Activated CD4-positive, alpha-beta T cell treated with anti-CD3 and anti-CD28 coated beads, Interleukin-2, amount 10 ng/mL, durations not matched to agents 24 days and 14 days (primary cell): ENCODE measurements at regions not wholly inside any gene's neighbourhood (a gene's known extent, or its start where the extent isn't known, plus 50 kb on each side); places are given as distances from the start of the nearest gene placed in this dataset.

Experiments used
- DNase-seq: peaks from one replicate; pipeline ENCODE4 v3.0.0; 2022
- H3K27ac Mint-ChIP-seq: one replicate; pipeline ENCODE4 v1.8.0; 2022; ENCODE audit warnings: mild to moderate bottlenecking, mixed read lengths
- H3K27me3 Mint-ChIP-seq: one replicate; pipeline ENCODE4 v1.8.0; 2022; ENCODE audit warnings: mixed read lengths
- H3K36me3 Mint-ChIP-seq: one replicate; pipeline ENCODE4 v1.8.0; 2022; ENCODE audit warnings: low read depth, mild to moderate bottlenecking, mixed read lengths
- H3K4me1 Mint-ChIP-seq: one replicate; pipeline ENCODE4 v1.8.0; 2021; ENCODE audit warnings: mixed read lengths
- H3K4me3 Mint-ChIP-seq: one replicate; pipeline ENCODE4 v1.8.0; 2022; ENCODE audit warnings: mild to moderate bottlenecking, moderate library complexity, mixed read lengths
- H3K9me3 Mint-ChIP-seq: one replicate; pipeline ENCODE4 v1.8.0; 2021; ENCODE audit warnings: mixed read lengths
- intact Hi-C: fragments of 100-400 bp; cut with micrococcal nuclease; formaldehyde crosslinking; loops from one replicate; pipeline ENCODE4 v1.15.1; 2023

- Mint-ChIP-seq H3K27ac (no peak overlapping the region), H3K9me3 (no peaks in the 10 kb centered on the region), H3K4me3 (no peak overlapping the region), H3K4me1 (peaks cover 2% of the 10 kb centered on the region), H3K27me3 (no peaks in the 10 kb centered on the region), H3K36me3 (no peaks in the 10 kb centered on the region)
- no peak for DNase-seq
- intact Hi-C loops = no loop called here
Measured at GRCh38 chr7:34327681-34328080, 330.3 kb upstream of the NPSR1 start.

DNA sequence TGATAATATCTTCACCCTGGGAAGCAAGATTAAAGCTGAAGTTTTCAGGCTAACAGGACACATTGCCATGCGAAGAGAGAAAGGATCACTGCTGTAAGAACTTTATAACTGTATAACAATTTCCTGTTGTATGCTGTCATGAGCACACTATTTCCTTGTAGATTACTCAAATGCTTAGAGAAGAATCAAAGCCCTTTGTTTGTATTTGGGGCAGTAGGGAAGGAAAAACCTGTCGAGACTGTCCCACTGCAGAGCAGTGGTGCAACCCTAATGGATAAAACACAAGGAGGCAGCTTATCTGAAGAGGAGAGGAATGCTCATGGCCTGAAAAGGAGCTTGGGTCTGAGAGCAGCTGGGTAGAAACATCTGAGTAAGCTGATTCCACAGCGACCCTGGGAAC, 327.7 kb upstream of the NPSR1 start:
- Mint-ChIP-seq H3K27me3 (no peaks in the 10 kb centered on the region), H3K36me3 (no peaks in the 10 kb centered on the region), H3K9me3 (no peaks in the 10 kb centered on the region), H3K4me3 (no peak overlapping the region), H3K27ac (no peak overlapping the region), H3K4me1 (no peaks in the 10 kb centered on the region)
- DNase-seq = no peak
- intact Hi-C loops = no loop called here

DNA sequence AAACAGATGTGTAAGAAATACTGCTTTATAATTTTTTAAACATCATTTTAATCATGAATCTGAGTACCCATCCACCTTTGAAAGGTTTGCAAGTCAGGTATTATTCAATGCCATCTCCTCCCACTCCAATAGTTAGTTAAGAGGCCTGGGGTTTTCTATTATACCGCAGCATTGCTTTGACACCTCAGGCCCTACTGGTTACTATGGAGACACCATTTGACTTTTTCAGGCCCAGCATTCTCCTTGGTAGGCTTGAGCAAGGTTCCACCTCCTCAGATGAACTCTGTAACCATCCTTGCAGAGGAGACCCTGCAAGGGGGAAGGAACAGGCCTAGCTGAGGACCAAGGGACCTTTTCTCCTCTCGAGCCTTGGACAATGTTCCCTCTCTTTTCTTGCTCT, 326.9 kb upstream of the NPSR1 start:
- Mint-ChIP-seq H3K4me3 (no peak overlapping the region), H3K36me3 (no peaks in the 10 kb centered on the region), H3K27ac (no peak overlapping the region), H3K9me3 (no peaks in the 10 kb centered on the region), H3K4me1 (no peaks in the 10 kb centered on the region), H3K27me3 (no peaks in the 10 kb centered on the region)
- DNase-seq = no peak
- intact Hi-C loops = no loop called here

DNA sequence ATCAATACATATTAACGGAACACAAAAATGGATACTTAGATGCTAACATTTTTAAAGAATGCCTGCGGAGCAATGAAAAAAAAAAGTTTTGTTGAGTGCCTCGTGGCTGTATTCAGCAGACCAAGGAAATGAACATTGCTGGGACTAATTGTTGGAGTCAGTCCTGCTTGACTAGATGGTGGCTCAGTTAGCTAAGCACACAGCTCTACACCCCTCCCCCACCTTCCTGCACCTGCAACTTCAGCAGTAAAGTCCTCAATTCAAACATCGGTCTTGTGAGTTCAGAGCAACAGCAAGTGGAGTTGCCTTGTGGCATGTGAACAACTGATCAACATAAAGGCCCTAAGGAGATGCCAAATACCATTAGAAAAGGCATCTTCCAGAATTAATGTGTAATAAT, 326.0 kb upstream of the NPSR1 start:
- intact Hi-C loops = no loop called here
- DNase-seq = no peak
- no peaks in the 10 kb centered on the region for H3K4me1 Mint-ChIP-seq
- H3K27me3 Mint-ChIP-seq = no peaks in the 10 kb centered on the region
- H3K36me3 Mint-ChIP-seq = no peaks in the 10 kb centered on the region
- no peak overlapping the region for H3K4me3 Mint-ChIP-seq
- no peak overlapping the region for H3K27ac Mint-ChIP-seq
- H3K9me3 Mint-ChIP-seq = peaks cover under 1% of the 10 kb centered on the region

GRCh38 chr7:34333184-34333583, 324.8 kb upstream of the NPSR1 start:
- peaks cover 5% of the 10 kb centered on the region for H3K9me3 Mint-ChIP-seq
- H3K27me3 Mint-ChIP-seq = no peaks in the 10 kb centered on the region
- no peak overlapping the region for H3K4me3 Mint-ChIP-seq
- no peak overlapping the region for H3K27ac Mint-ChIP-seq
- no peaks in the 10 kb centered on the region for H3K4me1 Mint-ChIP-seq
- DNase-seq = no peak
- intact Hi-C loops = no loop called here
- no peaks in the 10 kb centered on the region for H3K36me3 Mint-ChIP-seq

GRCh38 chr7:34333925-34334324, 324.1 kb upstream of the NPSR1 start:
- intact Hi-C loops = no loop called here
- no peaks in the 10 kb centered on the region for H3K36me3 Mint-ChIP-seq
- no peak for DNase-seq
- H3K4me3 Mint-ChIP-seq = no peak overlapping the region
- H3K4me1 Mint-ChIP-seq = no peaks in the 10 kb centered on the region
- H3K9me3 Mint-ChIP-seq = peaks cover 5% of the 10 kb centered on the region
- H3K27ac Mint-ChIP-seq = no peak overlapping the region
- no peaks in the 10 kb centered on the region for H3K27me3 Mint-ChIP-seq

- no peaks in the 10 kb centered on the region for H3K27me3 Mint-ChIP-seq
- no peak overlapping the region for H3K4me3 Mint-ChIP-seq
- no peaks in the 10 kb centered on the region for H3K4me1 Mint-ChIP-seq
- peaks cover 5% of the 10 kb centered on the region for H3K9me3 Mint-ChIP-seq
- DNase-seq = no peak
- no peaks in the 10 kb centered on the region for H3K36me3 Mint-ChIP-seq
- no peak overlapping the region for H3K27ac Mint-ChIP-seq
- intact Hi-C loops = no loop called here
Measured at GRCh38 chr7:34337163-34337562, 320.9 kb upstream of the NPSR1 start.

DNA sequence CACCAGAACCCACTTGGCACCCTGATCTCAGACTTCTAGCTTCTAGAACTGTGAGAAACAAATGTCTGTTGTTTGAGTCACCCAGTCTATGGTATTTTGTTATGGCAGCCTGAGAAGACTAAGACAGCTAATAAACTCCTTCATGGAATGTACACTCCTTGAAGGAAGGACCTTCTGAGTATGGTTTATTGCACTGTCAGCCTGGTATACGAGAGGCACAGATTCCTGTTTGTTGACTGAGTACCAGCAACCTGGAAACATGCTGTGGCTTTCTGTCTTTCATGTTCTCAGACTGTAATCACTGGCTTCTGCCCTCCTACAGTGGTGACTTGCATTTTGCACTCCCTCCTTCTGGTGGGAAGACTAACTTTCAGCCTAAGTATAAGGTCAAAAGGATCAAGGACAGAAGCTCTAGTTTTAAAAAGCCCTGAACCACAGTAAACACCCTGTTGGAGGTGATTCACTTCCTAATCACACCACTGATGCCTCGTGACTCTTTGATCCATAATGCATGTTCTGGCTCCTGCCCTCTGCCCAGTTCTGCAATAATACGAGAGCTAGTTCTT, 319.0 kb upstream of the NPSR1 start:
- Mint-ChIP-seq H3K4me3 (no peak overlapping the region), H3K9me3 (peaks cover 5% of the 10 kb centered on the region), H3K36me3 (no peaks in the 10 kb centered on the region), H3K4me1 (no peaks in the 10 kb centered on the region), H3K27me3 (no peaks in the 10 kb centered on the region), H3K27ac (no peak overlapping the region)
- intact Hi-C loops = no loop called here
- DNase-seq = no peak

DNA sequence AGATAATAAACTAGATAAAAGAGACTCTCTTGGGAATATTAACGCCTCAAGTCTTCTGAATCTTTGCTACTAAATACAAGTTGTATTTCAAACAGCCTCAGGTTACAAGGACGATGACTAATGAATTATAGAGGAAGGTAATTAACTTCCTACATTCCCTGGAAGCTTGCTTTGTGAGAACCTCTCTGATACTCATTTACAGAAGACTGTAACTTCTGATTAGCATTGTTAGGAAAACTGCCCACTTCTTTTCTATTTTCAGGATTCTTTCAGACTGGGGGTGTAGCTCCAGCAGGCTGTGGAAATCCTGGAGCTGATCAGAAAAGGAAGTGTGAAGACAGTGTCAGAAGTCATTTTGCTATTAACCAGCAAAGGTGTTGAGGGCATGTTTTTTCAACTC, 316.7 kb upstream of the NPSR1 start:
- H3K4me3 Mint-ChIP-seq = no peak overlapping the region
- H3K36me3 Mint-ChIP-seq = no peaks in the 10 kb centered on the region
- H3K27ac Mint-ChIP-seq = no peak overlapping the region
- H3K27me3 Mint-ChIP-seq = no peaks in the 10 kb centered on the region
- H3K4me1 Mint-ChIP-seq = no peaks in the 10 kb centered on the region
- DNase-seq = no peak
- intact Hi-C loops = no loop called here
- peaks cover 5% of the 10 kb centered on the region for H3K9me3 Mint-ChIP-seq

DNA sequence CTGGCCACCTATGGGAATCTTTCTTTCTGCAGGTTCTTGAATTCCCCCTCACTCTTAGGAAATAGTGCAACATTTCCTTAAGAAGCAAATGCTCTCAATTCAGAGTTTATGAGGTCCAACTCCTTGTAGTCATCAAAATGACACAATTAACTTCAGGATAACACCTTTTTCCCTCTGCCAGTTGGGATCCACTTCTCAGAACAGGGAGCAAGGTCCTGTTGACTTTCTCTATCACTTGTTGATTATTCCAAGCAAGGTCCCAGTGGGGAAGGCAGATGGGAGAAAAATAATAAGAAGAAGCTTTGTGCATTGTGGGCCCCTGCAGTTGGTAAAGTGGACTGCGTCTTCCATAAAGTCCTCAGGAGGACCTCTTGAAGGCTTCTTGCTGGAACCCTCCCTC, 315.6 kb upstream of the NPSR1 start:
- no peak for DNase-seq
- intact Hi-C loops = no loop called here
- H3K27me3 Mint-ChIP-seq = no peaks in the 10 kb centered on the region
- no peaks in the 10 kb centered on the region for H3K4me1 Mint-ChIP-seq
- no peaks in the 10 kb centered on the region for H3K36me3 Mint-ChIP-seq
- H3K27ac Mint-ChIP-seq = no peak overlapping the region
- H3K9me3 Mint-ChIP-seq = peaks cover under 1% of the 10 kb centered on the region
- no peak overlapping the region for H3K4me3 Mint-ChIP-seq

GRCh38 chr7:34343667-34344066, 314.4 kb upstream of the NPSR1 start:
- Mint-ChIP-seq H3K9me3 (no peaks in the 10 kb centered on the region), H3K4me3 (no peak overlapping the region), H3K36me3 (no peaks in the 10 kb centered on the region), H3K4me1 (no peaks in the 10 kb centered on the region), H3K27me3 (no peaks in the 10 kb centered on the region), H3K27ac (no peak overlapping the region)
- no peak for DNase-seq
- intact Hi-C loops = no loop called here

- Mint-ChIP-seq H3K9me3 (no peaks in the 10 kb centered on the region), H3K27ac (no peak overlapping the region), H3K4me1 (no peaks in the 10 kb centered on the region), H3K27me3 (no peaks in the 10 kb centered on the region), H3K4me3 (no peak overlapping the region), H3K36me3 (no peaks in the 10 kb centered on the region)
- intact Hi-C loops = no loop called here
- no peak for DNase-seq
Measured at GRCh38 chr7:34354011-34354410, 304.0 kb upstream of the NPSR1 start.

- no peak for DNase-seq
- H3K4me1 Mint-ChIP-seq = no peaks in the 10 kb centered on the region
- intact Hi-C loops = no loop called here
- H3K27ac Mint-ChIP-seq = no peak overlapping the region
- no peaks in the 10 kb centered on the region for H3K27me3 Mint-ChIP-seq
- H3K4me3 Mint-ChIP-seq = no peak overlapping the region
- no peaks in the 10 kb centered on the region for H3K36me3 Mint-ChIP-seq
- H3K9me3 Mint-ChIP-seq = no peaks in the 10 kb centered on the region
Measured at GRCh38 chr7:34354899-34355298, 303.1 kb upstream of the NPSR1 start.

DNA sequence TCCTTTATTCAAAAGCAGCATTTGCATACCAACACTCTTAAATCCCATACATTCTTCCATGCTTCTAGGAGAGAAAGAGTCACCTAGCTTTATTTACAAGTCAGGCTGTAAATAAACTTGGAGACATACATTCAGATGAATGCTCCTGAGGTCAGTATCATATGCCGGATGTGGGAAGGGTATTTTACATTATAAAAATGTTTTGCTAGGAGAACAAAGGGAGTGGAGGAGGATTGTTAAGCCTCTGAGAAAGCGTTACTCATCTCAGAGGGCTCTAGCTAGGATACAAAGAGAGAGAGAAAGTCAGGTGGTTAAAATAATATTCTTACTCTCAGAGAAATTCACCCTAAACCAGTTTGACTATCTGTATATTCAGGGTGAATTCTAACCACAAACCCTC, 300.9 kb upstream of the NPSR1 start:
- no peaks in the 10 kb centered on the region for H3K36me3 Mint-ChIP-seq
- no peak overlapping the region for H3K4me3 Mint-ChIP-seq
- no peaks in the 10 kb centered on the region for H3K4me1 Mint-ChIP-seq
- no peak for DNase-seq
- H3K9me3 Mint-ChIP-seq = no peaks in the 10 kb centered on the region
- no peak overlapping the region for H3K27ac Mint-ChIP-seq
- H3K27me3 Mint-ChIP-seq = no peaks in the 10 kb centered on the region
- intact Hi-C loops = no loop called here

DNA sequence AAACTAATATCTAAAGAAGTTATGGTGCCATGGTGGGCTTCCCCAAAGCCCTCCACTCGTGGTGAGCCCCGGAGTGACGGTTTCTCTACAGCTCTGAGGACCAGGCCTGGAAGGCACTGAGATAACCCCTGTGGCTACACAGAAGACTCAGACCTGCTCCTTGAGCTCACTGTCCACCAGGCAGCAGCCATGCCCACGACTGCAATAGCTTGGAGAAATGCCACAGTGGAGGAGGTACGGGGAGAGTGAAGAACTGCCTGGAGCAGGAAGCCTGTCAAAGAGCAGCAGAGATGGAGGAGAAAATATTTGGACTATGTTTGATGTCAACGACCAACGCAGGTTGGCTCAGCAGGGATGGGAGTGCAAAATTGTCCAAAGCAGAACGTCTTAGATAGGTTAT, 300.1 kb upstream of the NPSR1 start:
- Mint-ChIP-seq H3K27ac (no peak overlapping the region), H3K4me1 (no peaks in the 10 kb centered on the region), H3K9me3 (no peaks in the 10 kb centered on the region), H3K27me3 (no peaks in the 10 kb centered on the region), H3K4me3 (no peak overlapping the region), H3K36me3 (no peaks in the 10 kb centered on the region)
- intact Hi-C loops = no loop called here
- DNase-seq = no peak
